ENCODE measurements at regions not wholly inside any gene's neighbourhood (a gene's known extent, or its start where the extent isn't known, plus 50 kb on each side); places are given as distances from the start of the nearest gene placed in this dataset.

- no peak for DNase-seq (ENCODE audit: low read depth)
- TF ChIP-seq CTCF (IDR thresholded peaks at IDR 0.05; ENCODE audit: insufficient read depth, low read length): no peak
- no peak overlapping the region for H3K4me3 ChIP-seq (ENCODE audit: low read depth, low read length)
Measured at GRCh38 chr16:59046335-59046734, 312.2 kb upstream of the GOT2 start.

GRCh38 chr16:59045501-59045900 is 311.4 kb upstream of the GOT2 start:
- no peak for DNase-seq (ENCODE audit: low read depth)

GRCh38 chr16:59044616-59045015 is 310.5 kb upstream of the GOT2 start:
- no peak for DNase-seq (ENCODE audit: low read depth)
- no peak overlapping the region for H3K4me3 ChIP-seq (ENCODE audit: low read depth, low read length)
- no peak for TF ChIP-seq CTCF (IDR thresholded peaks at IDR 0.05; ENCODE audit: insufficient read depth, low read length)

More at GRCh38 chr16:59045501-59045900, 311.4 kb upstream of the GOT2 start:
- TF ChIP-seq CTCF (IDR thresholded peaks at IDR 0.05; ENCODE audit: insufficient read depth, low read length): no peak
- no peak overlapping the region for H3K4me3 ChIP-seq (ENCODE audit: low read depth, low read length)

GRCh38 chr16:59042301-59042700 is 308.2 kb upstream of the GOT2 start:
- no peak overlapping the region for H3K4me3 ChIP-seq (ENCODE audit: low read depth, low read length)
- DNase-seq (ENCODE audit: low read depth): no peak
- TF ChIP-seq CTCF (IDR thresholded peaks at IDR 0.05; ENCODE audit: insufficient read depth, low read length): no peak

- TF ChIP-seq CTCF (IDR thresholded peaks at IDR 0.05; ENCODE audit: insufficient read depth, low read length): no peak
- DNase-seq (ENCODE audit: low read depth): no peak
- no peak overlapping the region for H3K4me3 ChIP-seq (ENCODE audit: low read depth, low read length)
Measured at GRCh38 chr16:59039066-59039720, 305.1 kb upstream of the GOT2 start.

GRCh38 chr16:59030923-59031485 is 296.9 kb upstream of the GOT2 start:
- DNase-seq (ENCODE audit: low read depth): no peak
- H3K4me3 ChIP-seq (ENCODE audit: low read depth, low read length): no peak overlapping the region
- TF ChIP-seq CTCF (IDR thresholded peaks at IDR 0.05; ENCODE audit: insufficient read depth, low read length): no peak

GRCh38 chr16:59021751-59022150 is 287.6 kb upstream of the GOT2 start:
- no peak for DNase-seq (ENCODE audit: low read depth)
- no peak overlapping the region for H3K4me3 ChIP-seq (ENCODE audit: low read depth, low read length)
- TF ChIP-seq CTCF (IDR thresholded peaks at IDR 0.05; ENCODE audit: insufficient read depth, low read length): no peak
